ENCODE measurements at regions not wholly inside any gene's neighbourhood (a gene's known extent, or its start where the extent isn't known, plus 50 kb on each side); places are given as distances from the start of the nearest gene placed in this dataset.

GRCh38 chr22:49292909-49293308, 534.8 kb downstream of the BRD1 start:
- no peak for DNase-seq

GRCh38 chr22:49291781-49292180, 535.9 kb downstream of the BRD1 start:
- DNase-seq = no peak

GRCh38 chr22:49291169-49291568, 536.5 kb downstream of the BRD1 start:
- no peak for DNase-seq

- no peak for DNase-seq
Measured at GRCh38 chr22:49290711-49291110, 537.0 kb downstream of the BRD1 start.

GRCh38 chr22:49289822-49290679, 537.6 kb downstream of the BRD1 start:
- DNase-seq = no peak

GRCh38 chr22:49286181-49286760, 541.4 kb downstream of the BRD1 start:
- DNase-seq = no peak

GRCh38 chr22:49284931-49285330, 542.7 kb downstream of the BRD1 start:
- no peak for DNase-seq

GRCh38 chr22:49284056-49284784, 543.5 kb downstream of the BRD1 start:
- DNase-seq = no peak

- no peak for DNase-seq
Measured at GRCh38 chr22:49282596-49282995, 545.1 kb downstream of the BRD1 start.

GRCh38 chr22:49281467-49282340, 546.0 kb downstream of the BRD1 start:
- no peak for DNase-seq

GRCh38 chr22:49278340-49278739, 549.3 kb downstream of the BRD1 start:
- DNase-seq = no peak

- DNase-seq = no peak
Measured at GRCh38 chr22:49276567-49276966, 551.1 kb downstream of the BRD1 start.

GRCh38 chr22:49274754-49275380, 552.8 kb downstream of the BRD1 start:
- DNase-seq = no peak

- DNase-seq = no peak
Measured at GRCh38 chr22:49272546-49273125, 555.0 kb downstream of the BRD1 start.

- DNase-seq = no peak
Measured at GRCh38 chr22:49271831-49272230, 555.8 kb downstream of the BRD1 start.

- DNase-seq = no peak
Measured at GRCh38 chr22:49271369-49271727, 556.3 kb downstream of the BRD1 start.

GRCh38 chr22:49270595-49271368, 556.9 kb downstream of the BRD1 start:
- DNase-seq = no peak

- DNase-seq = no peak
Measured at GRCh38 chr22:49269928-49270327, 557.7 kb downstream of the BRD1 start.

GRCh38 chr22:49269371-49269770, 558.3 kb downstream of the BRD1 start:
- no peak for DNase-seq

GRCh38 chr22:49268924-49269323, 558.7 kb downstream of the BRD1 start:
- DNase-seq = no peak

GRCh38 chr22:49267996-49268395, 559.7 kb downstream of the BRD1 start:
- DNase-seq = no peak
